Prostate gland (tissue), 2 donors: ENCODE measurements at regions not wholly inside any gene's neighbourhood (a gene's known extent, or its start where the extent isn't known, plus 50 kb on each side); places are given as distances from the start of the nearest gene placed in this dataset.

Experiments used
- POLR2AphosphoS5 ChIP-seq: sonication (generic); formaldehyde crosslinking; IDR thresholded peaks from one replicate; pipeline ENCODE4 v1.6.1; 2017; ENCODE audit warnings: antibody characterized with exemption
- TF ChIP-seq, protein P1 (sequence below), 4 experiments: fragments of 200-600 bp in 2 of 4; fragments of 450-650 bp in 2 of 4; sonication (generic) in 2 of 4; IDR thresholded peaks; 1 replicate in 3 of 4; 2 replicates in 1 of 4; pipeline ENCODE4 v1.5.1; 2016 to 2019; ENCODE audit warnings: antibody characterized with exemption in 4 of 4, mild to moderate bottlenecking in 2 of 4, moderate library complexity in 2 of 4

DNA sequence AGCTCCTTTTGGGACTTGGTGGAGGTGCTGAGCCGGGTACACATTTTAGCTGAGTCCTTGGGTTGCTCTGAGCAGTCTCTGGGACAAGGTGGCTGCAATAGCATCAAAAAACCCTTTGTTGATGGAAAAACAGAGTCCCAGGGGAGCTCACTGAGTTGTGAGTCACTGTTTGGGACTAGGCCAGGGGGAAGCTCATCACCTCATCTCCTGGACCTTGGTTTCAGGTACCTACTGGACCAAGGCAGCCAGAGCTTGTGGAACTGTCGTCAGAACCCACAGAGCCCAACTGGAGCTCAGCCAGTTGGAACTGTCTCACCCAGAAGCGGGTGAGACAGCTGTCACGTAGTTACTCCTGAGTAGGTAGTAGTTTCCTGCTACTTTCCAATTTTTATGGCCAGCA is 146.7 kb downstream of the HLX start:
- TF ChIP-seq, protein P1, sequence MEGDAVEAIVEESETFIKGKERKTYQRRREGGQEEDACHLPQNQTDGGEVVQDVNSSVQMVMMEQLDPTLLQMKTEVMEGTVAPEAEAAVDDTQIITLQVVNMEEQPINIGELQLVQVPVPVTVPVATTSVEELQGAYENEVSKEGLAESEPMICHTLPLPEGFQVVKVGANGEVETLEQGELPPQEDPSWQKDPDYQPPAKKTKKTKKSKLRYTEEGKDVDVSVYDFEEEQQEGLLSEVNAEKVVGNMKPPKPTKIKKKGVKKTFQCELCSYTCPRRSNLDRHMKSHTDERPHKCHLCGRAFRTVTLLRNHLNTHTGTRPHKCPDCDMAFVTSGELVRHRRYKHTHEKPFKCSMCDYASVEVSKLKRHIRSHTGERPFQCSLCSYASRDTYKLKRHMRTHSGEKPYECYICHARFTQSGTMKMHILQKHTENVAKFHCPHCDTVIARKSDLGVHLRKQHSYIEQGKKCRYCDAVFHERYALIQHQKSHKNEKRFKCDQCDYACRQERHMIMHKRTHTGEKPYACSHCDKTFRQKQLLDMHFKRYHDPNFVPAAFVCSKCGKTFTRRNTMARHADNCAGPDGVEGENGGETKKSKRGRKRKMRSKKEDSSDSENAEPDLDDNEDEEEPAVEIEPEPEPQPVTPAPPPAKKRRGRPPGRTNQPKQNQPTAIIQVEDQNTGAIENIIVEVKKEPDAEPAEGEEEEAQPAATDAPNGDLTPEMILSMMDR (IDR thresholded peaks at IDR 0.05), result no peak
- no peak for TF ChIP-seq POLR2AphosphoS5
